ENCODE measurements at regions not wholly inside any gene's neighbourhood (a gene's known extent, or its start where the extent isn't known, plus 50 kb on each side); places are given as distances from the start of the nearest gene placed in this dataset.

DNA sequence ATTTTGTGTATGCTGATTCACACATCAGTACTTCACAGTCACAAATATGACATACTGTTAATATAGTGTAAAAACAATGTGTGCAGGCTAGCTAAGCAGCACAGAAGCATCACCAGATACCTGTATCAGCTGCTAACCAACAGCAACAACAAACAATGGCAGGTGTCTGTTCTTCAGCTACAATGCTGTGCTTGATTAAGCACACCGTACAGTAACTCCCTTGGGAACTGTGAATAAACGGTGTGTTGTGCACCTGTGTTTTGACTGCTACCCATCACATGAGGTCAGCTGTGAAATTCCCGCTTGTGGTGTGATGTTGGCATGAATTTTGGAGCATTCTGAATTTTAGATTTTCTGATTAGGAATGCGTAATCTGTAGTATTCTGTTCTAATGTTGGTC is 379.7 kb upstream of the FAT1 start:
- no peak for TF ChIP-seq POLR2AphosphoS5 (IDR thresholded peaks at IDR 0.05; ENCODE audit: low read depth, low read length)
- no peak for TF ChIP-seq TAF1 (IDR thresholded peaks at IDR 0.05; ENCODE audit: borderline replicate concordance, insufficient read depth, low read length)
